CD14-positive monocyte (primary cell): ENCODE measurements at regions not wholly inside any gene's neighbourhood (a gene's known extent, or its start where the extent isn't known, plus 50 kb on each side); places are given as distances from the start of the nearest gene placed in this dataset.

Experiments
- DNase-seq, 3 donors: peaks; one replicate each; pipeline ENCODE4 v3.0.0-alpha.2; 2011 to 2022
- H2AFZ ChIP-seq: 2 replicates; pipeline ENCODE4 v1.6.0; 2012; ENCODE audit warnings: mild to moderate bottlenecking, low read depth, low read length, inconsistent platforms; ENCODE audit not compliant: insufficient read depth, poor library complexity, severe bottlenecking
- H3K27ac ChIP-seq, 2 donors: 1 replicate in 1 of 2; 2 replicates in 1 of 2; pipeline ENCODE4 v1.5.1; 2012 to 2013; ENCODE audit warnings: low read length in 2 of 2, control low read depth in 1 of 2, inconsistent platforms in 1 of 2, low read depth in 1 of 2, mild to moderate bottlenecking in 1 of 2
- H3K27me3 ChIP-seq, 2 donors: one replicate each; pipeline versions ENCODE4 v1.6.0 to v1.6.1; 2011 to 2013; ENCODE audit warnings: low read length in 2 of 2; ENCODE audit not compliant: control insufficient read depth in 2 of 2, insufficient read depth in 2 of 2
- H3K36me3 ChIP-seq, 2 donors: replicated peaks in 1 of 2; 1 replicate in 1 of 2; 2 replicates in 1 of 2; pipeline versions ENCODE4 v1.5.1 to v1.6.1; 2012 to 2013; ENCODE audit warnings: low read length in 2 of 2, control low read depth in 1 of 2, inconsistent platforms in 1 of 2, mild to moderate bottlenecking in 1 of 2; ENCODE audit not compliant: insufficient read depth in 2 of 2, control insufficient read depth in 1 of 2
- H3K4me1 ChIP-seq, 2 donors: 1 replicate in 1 of 2; 2 replicates in 1 of 2; pipeline versions ENCODE4 v1.5.1 to v1.6.1; 2012 to 2013; ENCODE audit warnings: low read length in 2 of 2, control low read depth in 1 of 2, inconsistent platforms in 1 of 2, mild to moderate bottlenecking in 1 of 2, moderate library complexity in 1 of 2; ENCODE audit not compliant: insufficient read depth in 2 of 2, control insufficient read depth in 1 of 2
- H3K4me2 ChIP-seq: replicated peaks from 2 replicates; pipeline ENCODE3; 2012; ENCODE audit warnings: low read length, moderate library complexity, mild to moderate bottlenecking; ENCODE audit not compliant: poor library complexity, severe bottlenecking; ENCODE audit errors: extremely low read depth
- H3K4me3 ChIP-seq, 3 experiments: fragments of 200-600 bp in 1 of 3; sonication (generic) in 1 of 3; replicated peaks in 1 of 3; 1 replicate in 2 of 3; 2 replicates in 1 of 3; pipeline ENCODE4 v1.5.1; 2011 to 2013; ENCODE audit warnings: low read length in 3 of 3, mild to moderate bottlenecking in 3 of 3, control low read depth in 2 of 3, low read depth in 2 of 3, inconsistent platforms in 1 of 3, moderate library complexity in 1 of 3
- H3K79me2 ChIP-seq: 2 replicates; pipeline ENCODE4 v1.6.0; 2012; ENCODE audit warnings: mild to moderate bottlenecking, control low read depth, inconsistent platforms, low read length, moderate library complexity; ENCODE audit not compliant: insufficient read depth
- H3K9ac ChIP-seq: 2 replicates; pipeline ENCODE4 v1.6.0; 2017; ENCODE audit warnings: low read length, mild to moderate bottlenecking; ENCODE audit not compliant: insufficient read depth, poor library complexity, severe bottlenecking
- H3K9me3 ChIP-seq, 2 donors: replicated peaks in 1 of 2; 1 replicate in 1 of 2; 2 replicates in 1 of 2; pipeline versions ENCODE4 v1.5.1 to v1.6.1; 2012 to 2013; ENCODE audit warnings: low read length in 2 of 2, control low read depth in 1 of 2; ENCODE audit not compliant: control insufficient read depth in 1 of 2, insufficient read depth in 1 of 2
- H4K20me1 ChIP-seq: 2 replicates; pipeline ENCODE4 v1.6.0; 2012; ENCODE audit warnings: mild to moderate bottlenecking, low read length, control low read depth, moderate library complexity; ENCODE audit not compliant: insufficient read depth
- H3K27ac Mint-ChIP-seq, 7 donors: one replicate each; pipeline ENCODE4 v1.8.0; 2020; ENCODE audit warnings: mild to moderate bottlenecking in 7 of 7, mixed read lengths in 7 of 7, moderate library complexity in 6 of 7, inconsistent platforms in 2 of 7
- H3K27me3 Mint-ChIP-seq, 3 donors: one replicate each; pipeline ENCODE4 v1.8.0; 2021 to 2022; ENCODE audit warnings: low read depth in 3 of 3, mild to moderate bottlenecking in 3 of 3, mixed read lengths in 3 of 3, moderate library complexity in 3 of 3, inconsistent platforms in 1 of 3
- H3K36me3 Mint-ChIP-seq, 2 donors: one replicate each; pipeline ENCODE4 v1.8.0; 2020; ENCODE audit warnings: mixed read lengths in 2 of 2, inconsistent platforms in 1 of 2, mild to moderate bottlenecking in 1 of 2
- H3K4me1 Mint-ChIP-seq: one replicate; pipeline ENCODE4 v1.8.0; 2020; ENCODE audit warnings: mild to moderate bottlenecking, mixed read lengths
- H3K4me3 Mint-ChIP-seq, 2 donors: one replicate each; pipeline ENCODE4 v1.8.0; 2020; ENCODE audit warnings: mild to moderate bottlenecking in 2 of 2, mixed read lengths in 2 of 2, moderate library complexity in 1 of 2
- H3K9me3 Mint-ChIP-seq, 7 donors: one replicate each; pipeline ENCODE4 v1.8.0; 2020 to 2022; ENCODE audit warnings: mixed read lengths in 7 of 7, mild to moderate bottlenecking in 6 of 7, moderate library complexity in 6 of 7, inconsistent platforms in 2 of 7
- CTCF ChIP-seq: fragments of 200-600 bp; IDR thresholded peaks from one replicate; pipeline ENCODE4 v1.8.0; 2022; ENCODE audit warnings: antibody characterized with exemption, mild to moderate bottlenecking
- WGBS: methylation state at CpG from one replicate; pipeline ENCODE4 v1.1.5; 2013; ENCODE audit warnings: missing lambda C conversion rate; ENCODE audit not compliant: insufficient coverage; 5-methylcytosine and 5-hydroxymethylcytosine counted together
- intact Hi-C, 2 donors: fragments of 100-400 bp; cut with micrococcal nuclease; formaldehyde crosslinking; loops; one replicate each; pipeline versions ENCODE4 v1.15.0 to v1.15.1; 2023

DNA sequence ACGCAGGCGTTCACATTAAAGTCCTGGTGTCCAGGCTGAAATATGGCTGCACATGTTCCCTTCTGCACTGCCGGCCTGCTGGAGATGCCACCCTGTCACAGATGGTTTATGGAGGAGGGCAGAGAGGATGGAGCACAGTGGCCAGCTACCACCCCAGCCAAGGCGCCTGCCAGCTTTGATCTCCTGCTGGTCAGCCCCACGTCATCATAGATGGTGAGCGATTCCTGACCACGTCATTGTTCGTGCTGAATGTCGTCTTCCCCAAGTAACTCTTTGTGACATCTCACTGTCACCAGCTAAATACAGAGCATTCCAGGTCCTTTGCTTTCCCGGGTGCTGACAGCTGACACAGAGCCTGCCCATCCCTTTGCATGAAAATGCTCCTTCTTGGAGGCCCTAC lies 248.3 kb downstream of the TTC32 start:
- peaks cover 0 to 4% of the 10 kb centered on the region in 2 donors for H3K9me3 ChIP-seq
- no peak overlapping the region for H3K9ac ChIP-seq
- 95% methylated on average over 10 of the region's 10 CpGs for WGBS
- no peaks in the 10 kb centered on the region for H3K4me1 ChIP-seq
- Mint-ChIP-seq H3K9me3 (peaks cover 0 to 11% (median 3%) of the 10 kb centered on the region in 7 donors), H3K36me3 (no peaks in the 10 kb centered on the region), H3K4me3 (no peak overlapping the region), H3K27ac (no peak overlapping the region), H3K4me1 (no peaks in the 10 kb centered on the region), H3K27me3 (peaks cover 0 to 4% (median 0%) of the 10 kb centered on the region in 3 donors)
- no peak overlapping the region for H3K4me2 ChIP-seq
- DNase-seq = no peak
- no peak overlapping the region for H3K27ac ChIP-seq
- no peak overlapping the region for H3K4me3 ChIP-seq
- H2AFZ ChIP-seq = no peak overlapping the region
- no peaks in the 10 kb centered on the region for H4K20me1 ChIP-seq
- no peaks in the 10 kb centered on the region for H3K36me3 ChIP-seq
- intact Hi-C loops = no loop called here
- no peaks in the 10 kb centered on the region for H3K27me3 ChIP-seq
- no peak for TF ChIP-seq CTCF
- no peaks in the 10 kb centered on the region for H3K79me2 ChIP-seq

DNA sequence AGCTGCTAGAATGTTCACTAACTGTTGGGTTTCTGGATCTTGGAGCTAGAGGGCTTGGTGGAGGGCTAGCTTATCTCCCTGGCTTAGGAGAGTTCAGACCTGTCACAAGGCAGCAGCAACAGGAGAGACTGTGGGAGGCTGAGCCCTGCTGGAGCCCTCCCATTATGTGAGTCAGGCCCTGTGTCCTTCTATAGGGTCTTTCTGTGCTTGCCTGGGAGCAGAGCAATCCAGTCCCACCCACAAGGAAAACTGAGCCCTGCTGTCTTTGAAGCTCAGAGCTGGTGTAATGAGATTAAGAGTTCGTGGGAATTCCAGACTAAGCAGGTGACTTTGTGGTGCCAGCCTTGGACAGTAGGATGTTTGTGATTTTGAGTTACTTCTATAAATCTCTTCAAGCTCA lies 249.0 kb downstream of the TTC32 start:
- Histone ChIP-seq H3K27me3 (no peaks in the 10 kb centered on the region), H3K4me1 (no peaks in the 10 kb centered on the region), H3K79me2 (no peaks in the 10 kb centered on the region), H3K27ac (no peak overlapping the region), H2AFZ (no peak overlapping the region), H3K36me3 (no peaks in the 10 kb centered on the region), H3K9me3 (peaks cover 0 to 4% of the 10 kb centered on the region in 2 donors), H3K4me2 (no peak overlapping the region), H3K4me3 (no peak overlapping the region), H3K9ac (no peak overlapping the region), H4K20me1 (no peaks in the 10 kb centered on the region)
- Mint-ChIP-seq H3K9me3 (peaks cover 0 to 11% (median 3%) of the 10 kb centered on the region in 7 donors), H3K27ac (no peak overlapping the region), H3K4me1 (no peaks in the 10 kb centered on the region), H3K27me3 (peaks cover 0 to 4% (median 0%) of the 10 kb centered on the region in 3 donors), H3K36me3 (no peaks in the 10 kb centered on the region), H3K4me3 (no peak overlapping the region)
- DNase-seq = no peak
- no peak for TF ChIP-seq CTCF
- intact Hi-C loops = no loop called here
- no CpG with 5 or more reads among the region's 1 CpG for WGBS
